Lower lobe of right lung (tissue), 2 donors: ENCODE measurements at regions not wholly inside any gene's neighbourhood (a gene's known extent, or its start where the extent isn't known, plus 50 kb on each side); places are given as distances from the start of the nearest gene placed in this dataset.

Experiments
- ATAC-seq, 2 donors: fragments of 200-7000 bp; cut with Tn5 transposase; one replicate each; pipeline ENCODE4 v1.9.1; 2020 to 2022; ENCODE audit warnings: mild to moderate bottlenecking in 2 of 2, moderate library complexity in 2 of 2
- DNase-seq: peaks from one replicate; pipeline ENCODE4 v3.0.0-alpha.2; 2020
- H3K27ac ChIP-seq: fragments of 200-600 bp; one replicate; pipeline ENCODE4 v1.8.0; 2022
- H3K27me3 ChIP-seq: fragments of 200-600 bp; one replicate; pipeline ENCODE4 v1.8.0; 2022; ENCODE audit warnings: low read depth
- H3K36me3 ChIP-seq: fragments of 200-600 bp; one replicate; pipeline ENCODE4 v1.8.0; 2022; ENCODE audit warnings: mild to moderate bottlenecking
- H3K4me1 ChIP-seq: fragments of 200-600 bp; one replicate; pipeline ENCODE4 v1.8.0; 2022
- H3K4me3 ChIP-seq: fragments of 200-600 bp; one replicate; pipeline ENCODE4 v1.8.0; 2022; ENCODE audit warnings: mild to moderate bottlenecking
- H3K9me3 ChIP-seq: fragments of 200-600 bp; one replicate; pipeline ENCODE4 v1.8.0; 2022
- intact Hi-C: fragments of 100-400 bp; cut with DNase I; formaldehyde crosslinking; loops from one replicate; pipeline ENCODE4 v1.11.0; 2022
- TF ChIP-seq, protein P1 (sequence below): fragments of 200-600 bp; IDR thresholded peaks from one replicate; pipeline ENCODE4 v1.8.0; 2022; ENCODE audit warnings: antibody characterized with exemption, mild to moderate bottlenecking
- donor health status: DM: no; HTN: yes; CAD: no; lungs with severe emphysema.

DNA sequence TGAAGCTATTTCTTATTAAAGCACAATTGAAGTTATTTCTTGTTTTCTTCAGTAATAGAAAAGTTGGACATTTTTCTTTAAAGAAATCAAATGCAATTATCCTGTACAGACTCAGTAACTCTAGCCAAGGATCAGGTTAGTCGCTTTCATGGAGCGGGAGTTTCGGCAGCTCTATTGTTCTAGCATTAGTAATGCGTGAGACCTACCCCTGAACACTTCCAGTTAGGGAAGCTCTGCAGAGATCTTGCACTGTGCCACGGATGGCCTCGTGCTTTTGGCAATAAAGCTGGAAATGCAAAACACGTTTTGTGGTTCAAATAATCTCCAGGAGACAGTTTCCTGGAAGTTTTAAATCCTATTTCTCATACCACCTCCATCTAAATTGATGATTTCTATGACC is 488.4 kb downstream of the SETD4 start:
- Histone ChIP-seq H3K27ac (no peak overlapping the region), H3K9me3 (no peaks in the 10 kb centered on the region), H3K27me3 (no peaks in the 10 kb centered on the region), H3K4me3 (no peak overlapping the region), H3K36me3 (no peaks in the 10 kb centered on the region), H3K4me1 (no peaks in the 10 kb centered on the region)
- intact Hi-C loops, result no loop called here
- TF ChIP-seq, protein P1, sequence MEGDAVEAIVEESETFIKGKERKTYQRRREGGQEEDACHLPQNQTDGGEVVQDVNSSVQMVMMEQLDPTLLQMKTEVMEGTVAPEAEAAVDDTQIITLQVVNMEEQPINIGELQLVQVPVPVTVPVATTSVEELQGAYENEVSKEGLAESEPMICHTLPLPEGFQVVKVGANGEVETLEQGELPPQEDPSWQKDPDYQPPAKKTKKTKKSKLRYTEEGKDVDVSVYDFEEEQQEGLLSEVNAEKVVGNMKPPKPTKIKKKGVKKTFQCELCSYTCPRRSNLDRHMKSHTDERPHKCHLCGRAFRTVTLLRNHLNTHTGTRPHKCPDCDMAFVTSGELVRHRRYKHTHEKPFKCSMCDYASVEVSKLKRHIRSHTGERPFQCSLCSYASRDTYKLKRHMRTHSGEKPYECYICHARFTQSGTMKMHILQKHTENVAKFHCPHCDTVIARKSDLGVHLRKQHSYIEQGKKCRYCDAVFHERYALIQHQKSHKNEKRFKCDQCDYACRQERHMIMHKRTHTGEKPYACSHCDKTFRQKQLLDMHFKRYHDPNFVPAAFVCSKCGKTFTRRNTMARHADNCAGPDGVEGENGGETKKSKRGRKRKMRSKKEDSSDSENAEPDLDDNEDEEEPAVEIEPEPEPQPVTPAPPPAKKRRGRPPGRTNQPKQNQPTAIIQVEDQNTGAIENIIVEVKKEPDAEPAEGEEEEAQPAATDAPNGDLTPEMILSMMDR, result no peak
- no peak for DNase-seq
- ATAC-seq, result no peak

DNA sequence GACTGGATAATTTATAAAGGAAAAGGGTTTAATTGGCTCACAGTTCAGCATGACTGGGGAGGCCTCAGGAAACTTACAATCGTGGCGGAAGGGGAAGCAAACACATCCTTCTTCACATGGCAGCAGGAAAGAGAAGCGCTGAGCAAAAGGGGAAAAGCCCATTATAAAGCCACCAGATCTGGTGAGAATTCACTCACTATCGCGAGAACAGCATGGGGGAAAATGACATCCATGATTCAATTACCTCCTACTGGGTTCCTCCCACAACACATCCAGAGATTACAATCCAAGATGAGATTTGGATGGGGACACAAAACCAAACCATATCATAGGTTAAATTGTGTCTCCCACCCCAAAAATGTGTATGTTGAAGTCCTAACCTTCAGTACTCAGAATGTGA is 491.7 kb downstream of the SETD4 start:
- H3K4me1 ChIP-seq, result no peaks in the 10 kb centered on the region
- ATAC-seq, result no peak

DNA sequence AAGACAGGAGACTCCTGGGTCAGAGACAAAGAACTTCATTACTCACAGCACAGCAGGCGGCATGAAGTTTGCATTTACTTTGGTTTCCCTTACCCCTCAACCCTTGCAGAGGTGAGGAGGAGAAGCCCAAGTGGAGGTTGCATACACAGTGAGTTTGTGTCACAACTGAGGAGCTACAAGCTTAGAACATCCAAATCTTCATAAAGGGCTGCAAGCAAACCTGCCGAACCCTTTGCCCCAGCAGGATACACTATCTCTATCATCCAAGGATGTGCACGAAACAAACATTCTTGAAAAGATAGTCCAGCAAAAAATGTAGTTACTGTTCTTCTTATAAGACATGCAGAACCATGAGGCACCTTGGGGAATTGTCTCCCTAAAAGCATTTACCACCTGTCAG is 493.5 kb downstream of the SETD4 start:
- TF ChIP-seq, protein P1, result no peak
- intact Hi-C loops, result no loop called here

More for the DNA sequence above, 491.7 kb downstream of the SETD4 start:
- Histone ChIP-seq H3K27me3 (no peaks in the 10 kb centered on the region), H3K9me3 (no peaks in the 10 kb centered on the region), H3K36me3 (no peaks in the 10 kb centered on the region), H3K27ac (no peak overlapping the region), H3K4me3 (no peak overlapping the region)
- intact Hi-C loops, result no loop called here
- no peak for DNase-seq
- TF ChIP-seq, protein P1, result no peak

DNA sequence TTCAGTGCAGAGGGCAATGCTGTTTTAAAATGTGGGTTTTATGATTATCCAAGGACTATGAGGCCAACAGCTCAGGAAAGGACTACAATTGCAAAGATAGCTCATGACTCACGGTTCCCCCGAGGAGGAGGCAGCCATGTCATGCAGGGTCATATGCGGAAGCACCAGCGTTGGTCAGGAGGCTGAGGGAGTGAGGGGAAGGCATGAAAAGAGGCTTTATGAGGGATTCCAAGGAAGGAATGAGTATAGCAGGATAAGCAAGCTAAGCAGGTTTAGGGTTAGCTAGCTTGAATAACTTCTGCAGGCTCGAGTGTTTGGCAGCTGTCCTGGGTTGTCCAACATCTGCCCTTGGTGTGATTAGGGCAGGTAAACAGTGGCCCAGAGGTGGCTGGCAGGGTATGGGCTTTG is 495.1 kb downstream of the SETD4 start:
- TF ChIP-seq, protein P1, result no peak
- intact Hi-C loops, result no loop called here
- no peak for DNase-seq

More for the DNA sequence above, 493.5 kb downstream of the SETD4 start:
- no peaks in the 10 kb centered on the region for H3K4me1 ChIP-seq
- ATAC-seq, result no peak
- H3K27me3 ChIP-seq, result no peaks in the 10 kb centered on the region
- H3K4me3 ChIP-seq, result no peak overlapping the region
- DNase-seq, result no peak
- H3K36me3 ChIP-seq, result no peaks in the 10 kb centered on the region
- H3K27ac ChIP-seq, result no peak overlapping the region
- H3K9me3 ChIP-seq, result no peaks in the 10 kb centered on the region

DNA sequence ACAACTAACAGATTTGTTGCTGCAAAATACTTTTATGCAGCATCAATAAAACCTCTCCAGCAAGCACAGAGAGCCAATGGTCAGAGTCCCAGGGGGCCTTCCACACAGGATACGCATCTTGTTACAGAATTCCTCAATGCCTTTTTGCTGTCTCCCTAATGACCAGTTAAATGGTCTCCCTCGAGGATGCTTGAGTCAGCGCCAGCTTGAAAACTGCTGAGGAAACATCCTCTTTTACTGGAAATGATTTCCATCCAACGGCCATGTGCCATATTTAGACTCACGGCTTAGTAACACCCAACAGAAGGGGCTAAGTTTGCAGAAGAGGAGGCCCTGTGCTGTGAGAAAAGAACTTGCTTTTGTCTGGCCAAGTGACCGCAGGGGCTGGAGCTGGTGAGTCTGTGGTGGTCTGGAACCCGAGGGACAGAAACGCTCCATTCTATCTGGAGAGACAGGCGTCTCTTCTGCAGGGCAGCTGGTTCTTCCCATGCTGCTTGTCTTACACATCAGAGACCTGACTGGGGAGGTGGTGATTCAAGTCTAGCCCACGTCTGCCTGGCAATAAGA is 496.4 kb downstream of the SETD4 start:
- H3K27ac ChIP-seq, result no peak overlapping the region

More for the DNA sequence above, 495.1 kb downstream of the SETD4 start:
- Histone ChIP-seq H3K36me3 (no peaks in the 10 kb centered on the region), H3K27me3 (no peaks in the 10 kb centered on the region), H3K27ac (no peak overlapping the region), H3K4me1 (no peaks in the 10 kb centered on the region), H3K4me3 (no peak overlapping the region), H3K9me3 (no peaks in the 10 kb centered on the region)
- ATAC-seq, result no peak

More for the DNA sequence above, 496.4 kb downstream of the SETD4 start:
- Histone ChIP-seq H3K4me3 (no peak overlapping the region), H3K27me3 (no peaks in the 10 kb centered on the region), H3K36me3 (no peaks in the 10 kb centered on the region), H3K9me3 (no peaks in the 10 kb centered on the region), H3K4me1 (no peaks in the 10 kb centered on the region)
- DNase-seq, result no peak
- intact Hi-C loops, result no loop called here
- ATAC-seq, result peak; percentile 26 to 58
- TF ChIP-seq, protein P1, result no peak
